PC-3 (cell line): ENCODE measurements at regions not wholly inside any gene's neighbourhood (a gene's known extent, or its start where the extent isn't known, plus 50 kb on each side); places are given as distances from the start of the nearest gene placed in this dataset.

Experiments used
- ATAC-seq: fragments of 200-7000 bp; cut with Tn5 transposase; 2 replicates; pipeline ENCODE4 v1.9.1; 2020; ENCODE audit warnings: mild to moderate bottlenecking, moderate library complexity
- BruUV-seq: library from RNA; stranded (reverse); fragments of 400-500 nt; replicated peaks from 2 replicates; lab custom pipeline; 2021; lab: Mats Ljungman, UMichigan
- CTCF ChIA-PET: fragments of 300-600 bp; sonication (Branson Sonifier 250); formaldehyde crosslinking; loops from one replicate; lab custom pipeline; 2022; ENCODE audit warnings: antibody characterized with exemption; lab: Charles Lee
- POLR2A ChIA-PET: fragments of 300-600 bp; sonication (Branson Sonifier 250); formaldehyde crosslinking; loops from one replicate; lab custom pipeline; 2022; ENCODE audit warnings: antibody characterized with exemption; ENCODE audit not compliant: unreplicated experiment; lab: Charles Lee
- DNase-seq: peaks from one replicate; pipeline ENCODE4 v3.0.0-alpha.2; 2015
- H2AFZ ChIP-seq: fragments of 300-600 bp; sonication (generic); 2 replicates; pipeline ENCODE4 v1.6.0; 2016; ENCODE audit warnings: antibody characterized with exemption, low read length
- H3F3A ChIP-seq: fragments of 300-600 bp; sonication (generic); one replicate; pipeline ENCODE4 v1.6.0; 2017; ENCODE audit warnings: antibody characterized with exemption, low read length, control low read depth, mild to moderate bottlenecking; ENCODE audit not compliant: unreplicated experiment
- H3K27ac ChIP-seq: fragments of 300-600 bp; sonication (generic); 2 replicates; pipeline ENCODE4 v1.5.1; 2016; ENCODE audit warnings: mild to moderate bottlenecking, low read length
- H3K27me3 ChIP-seq: fragments of 300-600 bp; sonication (generic); 2 replicates; pipeline ENCODE4 v1.6.1; 2016; ENCODE audit warnings: low read length, mixed read lengths
- H3K36me3 ChIP-seq: fragments of 300-600 bp; sonication (generic); 2 replicates; pipeline ENCODE4 v1.6.1; 2016; ENCODE audit warnings: low read depth, mixed run types, low read length, mixed read lengths
- H3K4me1 ChIP-seq: fragments of 300-600 bp; sonication (generic); 2 replicates; pipeline ENCODE4 v1.5.1; 2016; ENCODE audit warnings: low read length; ENCODE audit not compliant: insufficient read depth
- H3K4me2 ChIP-seq: fragments of 300-600 bp; sonication (generic); 2 replicates; pipeline ENCODE4 v1.6.0; 2016; ENCODE audit warnings: low read length
- H3K4me3 ChIP-seq: fragments of 300-600 bp; sonication (generic); 2 replicates; pipeline ENCODE4 v1.5.1; 2016; ENCODE audit warnings: mild to moderate bottlenecking, low read length, mixed read lengths
- H3K79me2 ChIP-seq: fragments of 300-600 bp; sonication (generic); 2 replicates; pipeline ENCODE4 v1.6.1; 2017; ENCODE audit warnings: low read length, mixed read lengths
- H3K9ac ChIP-seq: fragments of 300-600 bp; sonication (generic); 2 replicates; pipeline ENCODE4 v1.6.0; 2016; ENCODE audit warnings: mild to moderate bottlenecking, low read length
- H3K9me2 ChIP-seq: fragments of 300-600 bp; sonication (generic); replicated peaks from 2 replicates; pipeline ENCODE4 v1.6.1; 2016; ENCODE audit warnings: mixed run types, low read length, mixed read lengths
- H3K9me3 ChIP-seq: fragments of 300-600 bp; sonication (generic); 2 replicates; pipeline ENCODE4 v1.6.1; 2016; ENCODE audit warnings: low read length, mixed read lengths
- H4K20me1 ChIP-seq: fragments of 300-600 bp; sonication (generic); 2 replicates; pipeline ENCODE4 v1.6.1; 2016; ENCODE audit warnings: low read length, mixed read lengths
- EZH2 ChIP-seq: fragments of 300-600 bp; sonication (generic); IDR thresholded peaks from one replicate; pipeline ENCODE4 v1.6.1; 2017; ENCODE audit warnings: antibody characterized with exemption, mild to moderate bottlenecking, low read length; ENCODE audit not compliant: unreplicated experiment
- EZH2phosphoT487 ChIP-seq: fragments of 300-600 bp; sonication (generic); IDR thresholded peaks from 2 replicates; pipeline ENCODE4 v1.6.1; 2018; ENCODE audit warnings: mild to moderate bottlenecking, antibody characterized with exemption, low read length, borderline replicate concordance
- intact Hi-C: fragments of 100-400 bp; cut with micrococcal nuclease; formaldehyde crosslinking; loops from 2 replicates; pipeline ENCODE4 v1.9.0; 2023
- TF ChIP-seq, protein P1 (sequence below): fragments of 300-600 bp; sonication (generic); conservative IDR thresholded peaks from 2 replicates; pipeline ENCODE4 v1.5.1; 2017; ENCODE audit warnings: antibody characterized with exemption, low read depth, mild to moderate bottlenecking, low read length

DNA sequence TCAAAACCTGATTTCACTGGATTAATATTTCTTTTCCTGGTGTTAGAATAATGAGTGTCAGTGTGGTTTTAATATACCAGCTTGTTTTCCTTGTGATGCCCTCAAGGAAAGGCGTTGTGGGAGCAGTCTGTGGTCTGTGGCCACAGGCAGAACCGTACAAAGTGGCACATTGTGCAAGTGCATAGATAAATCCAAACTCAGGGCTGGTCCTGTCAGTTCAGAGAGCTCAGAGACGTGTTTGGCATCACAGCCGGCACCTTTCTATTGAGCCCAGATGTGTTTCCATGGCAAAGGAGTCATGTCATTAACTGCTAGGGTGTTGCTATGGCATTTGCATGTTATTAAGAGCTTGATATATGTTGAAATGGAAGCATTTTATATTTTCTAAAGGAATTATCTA is 289.9 kb upstream of the RASGRP1 start:
- intact Hi-C loops, result no loop called here
- no peak for DNase-seq
- Histone ChIP-seq H3K4me2 (no peak overlapping the region), H3F3A (no peaks in the 10 kb centered on the region), H3K27me3 (no peaks in the 10 kb centered on the region), H3K27ac (no peak overlapping the region), H3K36me3 (no peaks in the 10 kb centered on the region; the same call in 1 of the 2 replicates), H3K9me2 (no peaks in the 10 kb centered on the region), H4K20me1 (no peaks in the 10 kb centered on the region), H2AFZ (no peak overlapping the region), H3K9me3 (no peaks in the 10 kb centered on the region), H3K9ac (no peak overlapping the region), H3K4me3 (no peak overlapping the region), H3K4me1 (no peaks in the 10 kb centered on the region), H3K79me2 (no peaks in the 10 kb centered on the region)
- TF ChIP-seq, protein P1, sequence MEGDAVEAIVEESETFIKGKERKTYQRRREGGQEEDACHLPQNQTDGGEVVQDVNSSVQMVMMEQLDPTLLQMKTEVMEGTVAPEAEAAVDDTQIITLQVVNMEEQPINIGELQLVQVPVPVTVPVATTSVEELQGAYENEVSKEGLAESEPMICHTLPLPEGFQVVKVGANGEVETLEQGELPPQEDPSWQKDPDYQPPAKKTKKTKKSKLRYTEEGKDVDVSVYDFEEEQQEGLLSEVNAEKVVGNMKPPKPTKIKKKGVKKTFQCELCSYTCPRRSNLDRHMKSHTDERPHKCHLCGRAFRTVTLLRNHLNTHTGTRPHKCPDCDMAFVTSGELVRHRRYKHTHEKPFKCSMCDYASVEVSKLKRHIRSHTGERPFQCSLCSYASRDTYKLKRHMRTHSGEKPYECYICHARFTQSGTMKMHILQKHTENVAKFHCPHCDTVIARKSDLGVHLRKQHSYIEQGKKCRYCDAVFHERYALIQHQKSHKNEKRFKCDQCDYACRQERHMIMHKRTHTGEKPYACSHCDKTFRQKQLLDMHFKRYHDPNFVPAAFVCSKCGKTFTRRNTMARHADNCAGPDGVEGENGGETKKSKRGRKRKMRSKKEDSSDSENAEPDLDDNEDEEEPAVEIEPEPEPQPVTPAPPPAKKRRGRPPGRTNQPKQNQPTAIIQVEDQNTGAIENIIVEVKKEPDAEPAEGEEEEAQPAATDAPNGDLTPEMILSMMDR, result no peak
- TF ChIP-seq EZH2, result no peak
- no peak for TF ChIP-seq EZH2phosphoT487
- BruUV-seq, result no TSS peak
- CTCF ChIA-PET, result no interaction called here
- POLR2A ChIA-PET, result no interaction called here
- ATAC-seq, result no peak

GRCh38 chr15:38857814-38858213 is 293.2 kb upstream of the RASGRP1 start:
- no peaks in the 10 kb centered on the region for H3K9me3 ChIP-seq
- no peaks in the 10 kb centered on the region for H3F3A ChIP-seq
- intact Hi-C loops, result no loop called here
- no peaks in the 10 kb centered on the region for H4K20me1 ChIP-seq
- CTCF ChIA-PET, result no interaction called here
- H3K4me1 ChIP-seq, result no peaks in the 10 kb centered on the region
- DNase-seq (no peak), ATAC-seq (no peak)
- H3K79me2 ChIP-seq, result no peaks in the 10 kb centered on the region
- no peaks in the 10 kb centered on the region for H3K9me2 ChIP-seq
- H3K27ac ChIP-seq, result no peak overlapping the region
- BruUV-seq, result no TSS peak
- POLR2A ChIA-PET, result no interaction called here
- no peak for TF ChIP-seq EZH2
- TF ChIP-seq EZH2phosphoT487, result no peak
- TF ChIP-seq, protein P1, result no peak
- H3K27me3 ChIP-seq, result no peaks in the 10 kb centered on the region
- no peak overlapping the region for H2AFZ ChIP-seq
- no peak overlapping the region for H3K4me3 ChIP-seq
- H3K4me2 ChIP-seq, result no peak overlapping the region
- H3K9ac ChIP-seq, result no peak overlapping the region
- H3K36me3 ChIP-seq, result no peaks in the 10 kb centered on the region; the same call in 1 of the 2 replicates

- POLR2A ChIA-PET, result no interaction called here
- TF ChIP-seq EZH2 (no peak), EZH2phosphoT487 (no peak)
- TF ChIP-seq, protein P1, result no peak
- CTCF ChIA-PET, result no interaction called here
Observed at GRCh38 chr15:38859574-38859973, 295.0 kb upstream of the RASGRP1 start.

More at GRCh38 chr15:38859574-38859973, 295.0 kb upstream of the RASGRP1 start:
- intact Hi-C loops, result no loop called here
- no peaks in the 10 kb centered on the region for H3K9me3 ChIP-seq
- ATAC-seq (peak; percentile 49), DNase-seq (no peak)
- no peaks in the 10 kb centered on the region for H3K36me3 ChIP-seq
- no peak overlapping the region for H3K4me3 ChIP-seq
- H4K20me1 ChIP-seq, result no peaks in the 10 kb centered on the region
- H2AFZ ChIP-seq, result no peak overlapping the region
- H3F3A ChIP-seq, result no peaks in the 10 kb centered on the region
- H3K4me2 ChIP-seq, result no peak overlapping the region
- no TSS peak for BruUV-seq
- no peaks in the 10 kb centered on the region for H3K79me2 ChIP-seq
- H3K4me1 ChIP-seq, result no peaks in the 10 kb centered on the region
- no peaks in the 10 kb centered on the region for H3K9me2 ChIP-seq
- no peak overlapping the region for H3K27ac ChIP-seq
- no peak overlapping the region for H3K9ac ChIP-seq
- H3K27me3 ChIP-seq, result no peaks in the 10 kb centered on the region
